HG03135 (cell line): ENCODE measurements at regions not wholly inside any gene's neighbourhood (a gene's known extent, or its start where the extent isn't known, plus 50 kb on each side); places are given as distances from the start of the nearest gene placed in this dataset.

ENCODE experiments used
- ATAC-seq: cut with Tn5 transposase; IDR thresholded peaks from one replicate; pipeline ENCODE4 v1.9.1; 2021; ENCODE audit warnings: mild to moderate bottlenecking, moderate library complexity; ENCODE audit not compliant: unreplicated experiment

DNA sequence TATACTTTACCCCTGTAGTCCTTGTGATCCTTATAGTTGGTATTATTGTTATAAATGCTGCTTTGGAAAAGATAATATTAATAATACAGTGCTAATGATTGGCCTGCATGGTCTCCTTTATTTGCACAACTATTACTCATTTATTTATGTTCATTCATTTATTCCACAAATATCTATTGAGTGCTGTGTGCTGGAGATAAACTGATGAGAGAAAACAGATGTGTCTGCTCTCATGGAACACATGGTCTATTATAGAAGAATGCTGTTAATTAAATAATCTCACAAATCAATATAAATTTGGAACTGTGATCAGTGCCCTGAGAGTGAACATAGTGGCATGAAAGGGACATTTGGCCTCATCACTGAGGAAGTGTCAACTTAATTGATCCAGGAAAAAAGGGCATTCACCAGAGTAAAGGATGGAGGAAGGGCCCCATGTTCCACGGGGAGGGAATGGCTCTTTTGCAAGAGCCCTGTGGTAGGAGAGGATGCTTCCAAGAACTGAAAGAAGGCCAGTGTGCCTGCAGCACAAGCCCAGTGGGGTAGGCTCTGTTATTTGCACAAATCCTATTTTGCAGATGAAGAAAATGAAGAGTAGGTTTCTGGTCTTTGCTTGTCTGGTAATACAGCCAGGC lies 91.5 kb upstream of the STK39 start:
- ATAC-seq: no peak

DNA sequence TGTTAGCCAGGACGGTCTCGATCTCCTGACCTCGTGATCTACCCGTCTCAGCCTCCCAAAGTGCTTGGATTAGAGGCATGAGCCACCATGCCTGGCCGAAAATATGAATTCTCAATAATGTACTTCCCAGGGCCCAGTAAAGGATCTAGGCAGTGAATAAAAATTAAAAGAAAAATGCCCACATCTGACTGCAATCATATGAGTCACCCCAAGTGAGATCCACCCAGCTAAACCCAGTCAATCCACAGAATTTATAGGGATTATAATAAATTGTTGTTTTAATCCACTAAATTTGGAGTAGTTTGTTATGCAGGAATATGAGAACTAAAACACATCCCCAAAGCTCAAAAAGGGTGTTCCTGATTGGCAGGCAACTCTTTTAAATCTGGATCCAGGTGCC lies 93.5 kb upstream of the STK39 start:
- no peak for ATAC-seq

DNA sequence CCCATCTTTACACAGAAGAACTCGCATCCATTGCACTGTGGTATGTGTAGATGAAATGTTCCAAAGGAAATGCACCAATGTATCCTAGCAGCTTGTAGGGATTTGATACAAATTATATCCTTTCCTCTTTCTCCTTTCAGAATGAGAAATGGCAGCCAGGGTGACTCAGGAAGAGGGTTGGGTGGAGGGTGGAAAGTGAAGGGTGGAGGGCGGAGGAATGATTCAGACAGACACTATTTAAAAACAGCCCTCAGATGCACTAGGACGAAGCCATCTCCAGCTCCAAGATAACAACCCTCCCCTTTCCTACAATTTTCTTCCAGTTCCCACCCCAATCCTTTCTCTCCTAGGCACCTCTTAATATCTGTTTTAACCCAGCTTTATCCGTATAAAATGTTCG lies 96.2 kb upstream of the STK39 start:
- ATAC-seq: no peak

DNA sequence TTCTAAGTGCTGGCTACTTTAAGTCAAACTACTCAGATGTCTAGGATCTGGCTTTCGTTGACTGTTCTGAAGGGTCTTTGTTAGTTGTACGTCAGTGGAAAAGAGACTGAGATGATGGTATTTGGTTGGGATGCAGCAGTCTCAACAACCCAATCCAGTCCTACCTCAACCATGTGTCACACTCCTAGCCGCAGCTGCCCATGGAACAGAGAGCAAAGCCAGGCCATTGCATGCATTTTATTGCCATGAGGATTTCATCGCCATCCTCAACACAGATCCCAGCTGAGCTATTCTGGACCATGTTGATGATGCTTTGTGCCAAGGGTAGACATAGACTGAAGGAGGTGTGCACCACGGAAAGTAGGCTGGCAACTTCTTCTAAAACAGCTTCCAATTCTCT lies 97.3 kb upstream of the STK39 start:
- ATAC-seq: no peak

DNA sequence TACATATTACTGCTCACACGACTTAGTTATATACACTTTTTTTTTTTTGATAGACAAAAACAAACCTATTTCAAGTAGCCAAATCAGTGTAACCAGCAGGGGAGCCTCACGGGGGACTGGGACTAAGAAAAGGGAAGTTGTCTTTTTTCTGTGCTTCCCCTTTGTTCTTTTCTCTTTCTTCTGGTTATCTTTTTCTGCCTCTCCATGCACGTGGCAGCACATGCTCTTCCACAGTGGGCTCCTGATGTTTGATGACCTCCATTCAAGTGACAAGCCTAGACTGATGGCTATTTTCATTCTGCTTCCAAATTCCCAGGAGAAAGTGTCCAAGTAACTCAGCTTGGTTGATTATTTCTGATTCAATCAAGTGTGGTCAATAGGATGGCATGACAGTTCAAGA lies 98.2 kb upstream of the STK39 start:
- no peak for ATAC-seq

DNA sequence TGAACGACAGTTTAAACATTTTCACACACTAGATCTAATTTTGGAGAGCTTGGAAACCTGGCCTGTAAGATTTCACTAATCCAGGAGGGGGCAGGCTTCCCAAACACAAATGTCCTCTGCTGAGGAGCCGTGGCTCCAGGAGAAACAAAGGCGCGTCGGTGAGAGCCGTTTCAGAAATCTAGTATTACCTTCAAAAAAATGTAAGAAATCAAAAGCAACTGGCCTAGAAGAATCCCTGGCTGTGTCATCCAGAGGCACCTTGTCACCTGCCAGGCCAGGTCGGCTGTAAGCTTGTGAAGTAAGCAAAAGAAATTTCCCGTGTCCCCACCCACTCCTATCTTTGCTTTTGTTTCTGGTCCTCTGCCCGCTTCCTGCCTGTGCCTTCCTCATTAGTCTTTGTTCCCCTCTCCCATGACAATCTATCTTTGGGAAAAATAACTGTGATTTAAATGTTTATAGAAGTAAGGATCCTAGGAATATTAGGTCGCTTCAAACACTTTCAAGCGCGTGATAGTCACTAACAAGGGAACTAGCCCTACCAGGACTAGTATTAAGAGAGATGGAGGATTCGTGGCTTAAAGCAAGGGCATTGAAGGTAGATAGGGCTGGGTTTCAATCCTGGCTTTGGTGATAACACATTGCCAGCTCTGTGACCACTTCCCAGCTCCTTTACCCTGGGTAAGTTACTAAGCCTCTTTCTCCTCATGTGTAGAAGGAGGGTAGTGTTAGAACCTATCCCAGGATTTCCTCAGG lies 99.5 kb upstream of the STK39 start:
- ATAC-seq: peak; percentile 80

DNA sequence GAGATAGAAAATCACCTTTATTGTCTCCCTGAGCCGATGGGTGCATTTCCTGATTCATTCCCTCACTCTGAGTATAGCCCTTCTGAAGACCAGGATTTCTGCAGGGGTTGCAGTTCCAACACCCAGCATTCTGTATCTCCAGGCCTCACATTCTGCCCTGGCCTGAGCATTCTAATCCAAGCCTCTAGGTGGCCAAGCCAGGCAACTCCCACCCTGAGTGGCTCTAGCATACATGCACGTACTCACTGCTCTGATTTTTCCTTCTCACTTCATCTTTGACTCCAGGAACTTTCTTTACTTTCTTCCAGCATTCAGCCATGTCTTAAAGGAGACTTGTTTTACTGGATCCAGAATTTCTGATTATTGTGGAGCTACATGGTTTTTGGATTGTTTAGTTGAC lies 100.7 kb upstream of the STK39 start:
- ATAC-seq: peak; percentile 60

DNA sequence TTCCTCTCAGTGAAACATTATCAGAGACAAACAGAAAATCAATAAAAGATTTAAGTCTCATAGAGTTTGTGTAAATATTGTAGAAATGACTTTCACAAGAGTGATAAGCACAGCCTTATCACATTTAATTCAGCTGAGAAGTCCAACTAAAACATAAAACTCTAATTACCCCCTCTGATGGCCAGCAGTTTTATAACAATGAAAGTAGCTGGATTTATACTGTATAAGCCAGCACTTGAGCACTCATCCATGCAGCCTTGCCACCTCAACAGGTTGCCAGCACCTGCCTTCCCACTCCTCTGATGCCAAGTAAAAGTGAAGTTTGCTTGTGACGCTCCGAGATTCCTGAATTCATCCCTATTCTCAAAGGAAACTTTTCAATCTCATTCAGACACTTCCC lies 103.0 kb upstream of the STK39 start:
- no peak for ATAC-seq

DNA sequence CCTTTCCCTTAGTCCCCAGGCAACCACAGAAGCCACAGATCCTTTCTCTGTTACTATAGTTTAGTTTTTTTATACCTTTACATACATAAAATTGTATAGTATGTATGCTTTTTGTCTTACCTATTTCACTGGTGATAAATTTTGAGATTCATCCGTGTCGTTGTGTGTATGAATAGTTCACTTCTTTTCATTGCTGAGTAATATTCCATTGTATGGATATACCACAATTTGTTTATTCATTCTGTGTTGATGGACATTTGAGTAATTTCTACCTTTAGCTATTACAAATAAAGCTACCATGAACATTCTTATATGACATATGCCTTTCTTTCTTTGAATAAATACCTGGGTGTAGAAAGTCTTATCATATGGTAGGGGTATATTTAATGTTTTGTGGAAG lies 102.8 kb upstream of the CERS6 start:
- ATAC-seq: no peak

DNA sequence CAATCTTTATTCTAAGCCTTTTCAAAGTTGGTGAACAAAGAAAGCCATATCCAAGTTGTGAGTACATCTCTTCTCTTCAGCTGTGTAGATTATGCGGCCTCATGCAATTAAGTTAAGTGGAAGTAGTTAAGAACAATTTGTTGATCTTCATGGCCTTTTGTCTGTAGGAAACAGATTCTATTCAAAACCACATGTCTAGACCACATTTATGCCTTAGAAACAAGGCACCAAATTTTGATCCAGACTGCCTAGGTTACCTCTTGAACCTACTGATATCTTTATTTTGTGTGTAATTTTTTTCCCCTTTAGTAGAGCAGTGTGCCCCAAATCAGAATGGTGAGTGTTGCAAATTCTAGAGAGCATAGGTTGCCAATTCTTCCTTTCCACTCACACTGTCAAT lies 101.6 kb upstream of the CERS6 start:
- ATAC-seq: no peak

DNA sequence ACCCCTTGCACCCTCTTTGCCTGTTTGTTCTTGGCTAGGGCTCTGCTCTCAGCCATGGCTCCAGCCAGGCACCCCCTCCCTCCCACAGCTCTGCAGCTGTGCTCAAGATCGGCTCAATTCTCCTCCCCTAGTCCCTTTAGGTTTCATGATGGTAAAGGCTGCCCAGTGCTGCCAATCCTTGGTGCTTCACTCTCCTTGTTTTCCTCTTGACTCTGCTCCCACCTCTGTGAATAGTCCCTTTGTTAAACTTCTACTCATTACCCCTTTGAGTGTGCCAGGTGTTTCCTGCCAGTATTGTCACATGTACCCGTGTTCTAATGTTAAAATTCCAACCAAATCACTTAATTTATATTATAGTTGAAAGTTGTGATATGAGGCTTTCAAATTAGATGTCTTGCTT lies 101.0 kb upstream of the CERS6 start:
- ATAC-seq: no peak

DNA sequence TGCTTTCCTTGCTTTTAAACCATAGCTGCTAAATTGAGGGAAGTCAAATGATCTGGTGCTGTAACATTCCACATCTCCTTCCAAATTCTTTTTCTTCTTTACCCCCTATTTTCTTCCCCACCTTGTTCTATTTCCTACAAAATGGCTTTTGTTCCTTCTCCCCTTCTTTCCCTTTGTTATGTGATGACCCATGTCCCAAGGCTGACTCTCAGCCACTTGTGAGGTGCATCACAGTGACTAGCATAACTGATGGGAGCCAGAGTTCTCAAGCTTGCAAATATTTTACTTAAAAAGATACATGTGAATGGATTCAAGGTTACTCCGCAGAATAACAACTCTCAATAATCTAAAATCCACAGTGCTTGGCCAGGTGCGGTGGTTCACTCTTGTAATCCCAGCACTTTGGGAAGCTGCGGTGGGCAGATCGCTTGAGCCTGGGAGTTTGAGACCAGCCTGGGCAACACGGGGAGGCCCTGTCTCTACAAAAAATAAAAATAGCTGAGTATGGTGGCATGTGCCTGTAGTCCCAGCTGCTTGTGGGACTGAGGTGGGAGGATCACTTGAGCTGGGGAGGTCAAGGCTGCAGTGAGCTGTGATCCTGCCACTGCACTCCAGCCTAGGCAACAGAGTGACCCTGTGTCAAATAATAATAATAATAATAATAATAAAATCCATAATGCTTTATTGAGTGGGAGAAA lies 100.1 kb upstream of the CERS6 start:
- ATAC-seq: no peak

DNA sequence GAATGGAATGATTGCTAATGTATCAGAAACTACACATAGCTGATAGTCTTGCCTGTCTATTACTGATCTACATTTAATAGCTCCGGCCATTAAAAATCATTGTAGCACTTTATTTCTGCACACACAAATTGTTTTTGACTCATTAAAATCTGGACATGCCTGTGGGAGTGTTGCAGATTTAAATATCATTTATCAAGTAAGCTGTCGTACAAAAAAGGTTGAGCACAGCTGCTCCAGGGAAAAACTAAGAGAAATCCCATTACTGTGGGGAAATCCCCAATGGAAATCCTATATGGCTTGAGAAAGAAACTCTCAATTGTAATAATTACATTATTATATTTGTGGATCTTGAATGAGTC lies 99.6 kb upstream of the CERS6 start:
- ATAC-seq: no peak

DNA sequence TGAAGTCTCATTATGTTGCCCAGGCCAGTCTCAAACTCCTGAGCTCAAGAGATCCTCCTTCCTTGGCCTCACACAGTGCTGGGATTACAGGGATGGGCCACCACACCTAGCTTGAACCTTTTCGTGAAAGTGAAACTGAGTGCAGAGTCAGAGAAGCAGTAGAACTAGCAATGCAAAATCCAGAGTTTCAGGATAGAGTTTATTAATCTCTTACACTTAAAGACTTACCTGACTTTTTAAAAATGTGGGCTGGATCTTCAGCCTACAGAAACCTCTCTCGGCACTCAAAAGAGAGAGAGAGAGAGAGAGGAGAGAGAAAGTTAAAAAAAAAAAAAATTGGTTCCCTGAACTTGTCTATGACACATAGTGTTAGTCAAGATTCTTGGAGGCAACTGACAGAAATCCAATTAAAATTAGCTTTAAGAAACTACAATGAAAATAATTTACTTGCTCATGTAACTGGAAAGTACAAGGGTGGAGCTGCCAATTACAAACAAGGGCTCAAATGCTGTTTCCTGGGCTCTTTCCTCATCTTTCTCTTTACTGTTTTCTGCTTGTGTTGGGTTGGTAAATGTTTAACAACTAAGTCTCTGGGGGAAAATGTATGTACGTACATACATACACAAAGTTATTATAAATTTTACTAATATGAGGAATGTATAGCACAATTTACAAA lies 98.1 kb upstream of the CERS6 start:
- ATAC-seq: peak; percentile 54

DNA sequence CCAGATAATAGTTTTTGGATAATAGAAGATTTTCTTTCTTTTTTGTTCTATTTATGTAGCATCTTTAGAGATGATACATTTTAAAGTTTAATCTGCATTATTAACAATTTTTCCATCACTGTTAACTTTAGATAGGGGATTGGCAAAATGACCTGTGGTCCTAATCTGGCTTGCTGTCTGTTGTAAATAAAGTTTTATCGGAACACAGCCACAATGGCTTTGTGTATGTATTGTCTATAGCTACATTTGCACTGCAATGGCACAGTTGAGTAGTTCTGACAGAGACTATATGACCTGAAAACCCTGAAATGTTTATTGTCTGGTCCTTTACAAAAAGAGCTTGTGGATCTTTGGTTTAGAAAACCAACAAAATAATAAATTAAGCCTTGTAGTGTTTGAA lies 97.0 kb upstream of the CERS6 start:
- no peak for ATAC-seq

DNA sequence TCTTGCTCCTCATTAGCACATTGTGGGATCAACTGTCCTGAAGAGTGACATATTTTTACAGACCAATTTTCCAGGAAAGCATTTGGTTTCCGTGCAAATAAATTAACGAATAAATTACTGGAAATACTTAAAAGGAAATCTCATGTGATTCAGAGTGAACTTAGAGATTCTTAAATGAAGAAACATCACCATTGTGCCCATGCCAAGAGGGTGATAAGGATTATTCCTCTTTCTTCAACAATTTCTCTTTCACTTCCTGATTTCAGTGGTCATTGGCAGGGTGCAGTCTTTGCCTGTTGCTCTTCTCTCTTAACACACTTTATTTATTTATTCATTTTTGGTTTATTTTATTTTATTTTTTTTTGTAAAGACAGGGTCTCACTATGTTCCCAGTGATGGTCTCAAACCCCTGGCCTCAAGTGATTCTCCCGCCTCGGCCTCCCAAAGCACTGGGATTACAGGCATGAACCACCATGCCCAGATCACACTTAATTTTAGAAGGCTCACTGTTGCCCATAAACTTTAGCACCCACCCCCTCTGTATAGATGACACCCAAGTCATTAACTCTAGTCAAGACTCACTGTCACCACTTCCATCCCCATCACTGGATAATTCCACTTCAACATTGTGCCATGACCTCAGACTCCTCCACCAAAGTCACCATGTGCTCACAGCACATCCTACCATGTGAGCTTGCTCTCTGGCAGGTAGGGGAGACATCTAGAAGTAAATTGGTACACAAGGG lies 92.6 kb upstream of the CERS6 start:
- peak; percentile 58 for ATAC-seq

DNA sequence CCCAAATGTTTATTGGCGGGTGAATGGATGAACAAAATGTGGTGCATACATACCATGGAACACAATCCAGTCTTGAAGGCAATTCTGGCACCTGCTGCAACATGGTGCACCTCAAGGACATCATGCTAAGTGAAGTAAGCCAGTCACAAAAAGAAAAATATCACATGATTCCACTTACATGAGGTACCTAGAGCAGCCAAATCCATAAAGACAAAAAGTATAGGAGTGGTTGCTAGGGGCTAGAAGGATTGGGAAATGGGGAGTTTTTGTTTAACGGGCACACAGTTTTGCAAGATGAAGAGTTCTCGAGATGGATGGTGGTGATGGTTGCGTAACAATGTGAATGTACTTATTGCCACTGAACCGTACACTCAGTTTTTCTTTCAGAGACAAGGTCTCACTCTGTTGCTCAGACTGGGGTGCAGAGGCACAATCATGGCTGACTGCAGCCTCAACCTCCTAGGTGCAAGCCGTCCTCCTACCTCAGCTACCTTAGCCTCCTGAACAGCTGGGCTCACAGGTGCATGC lies 90.9 kb upstream of the CERS6 start:
- no peak for ATAC-seq

DNA sequence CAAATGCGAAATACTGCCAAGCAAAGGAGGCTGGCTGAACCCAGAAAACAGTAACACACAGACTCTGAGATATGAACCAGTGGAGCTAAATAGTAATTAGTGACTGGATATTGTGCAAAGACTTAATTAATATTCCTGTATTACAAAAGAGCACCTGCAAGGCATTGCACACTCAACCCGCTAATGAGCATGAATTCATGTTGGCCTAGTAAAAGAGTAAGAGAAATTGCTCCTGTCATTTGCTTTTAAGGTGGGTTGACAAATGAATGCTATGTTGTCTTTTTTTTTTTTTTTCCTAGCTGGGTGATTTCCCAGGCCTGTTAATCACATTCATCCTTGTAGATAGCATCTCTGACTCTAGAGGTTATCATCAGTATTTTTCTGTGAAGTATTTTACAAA lies 87.0 kb upstream of the CERS6 start:
- ATAC-seq: no peak

DNA sequence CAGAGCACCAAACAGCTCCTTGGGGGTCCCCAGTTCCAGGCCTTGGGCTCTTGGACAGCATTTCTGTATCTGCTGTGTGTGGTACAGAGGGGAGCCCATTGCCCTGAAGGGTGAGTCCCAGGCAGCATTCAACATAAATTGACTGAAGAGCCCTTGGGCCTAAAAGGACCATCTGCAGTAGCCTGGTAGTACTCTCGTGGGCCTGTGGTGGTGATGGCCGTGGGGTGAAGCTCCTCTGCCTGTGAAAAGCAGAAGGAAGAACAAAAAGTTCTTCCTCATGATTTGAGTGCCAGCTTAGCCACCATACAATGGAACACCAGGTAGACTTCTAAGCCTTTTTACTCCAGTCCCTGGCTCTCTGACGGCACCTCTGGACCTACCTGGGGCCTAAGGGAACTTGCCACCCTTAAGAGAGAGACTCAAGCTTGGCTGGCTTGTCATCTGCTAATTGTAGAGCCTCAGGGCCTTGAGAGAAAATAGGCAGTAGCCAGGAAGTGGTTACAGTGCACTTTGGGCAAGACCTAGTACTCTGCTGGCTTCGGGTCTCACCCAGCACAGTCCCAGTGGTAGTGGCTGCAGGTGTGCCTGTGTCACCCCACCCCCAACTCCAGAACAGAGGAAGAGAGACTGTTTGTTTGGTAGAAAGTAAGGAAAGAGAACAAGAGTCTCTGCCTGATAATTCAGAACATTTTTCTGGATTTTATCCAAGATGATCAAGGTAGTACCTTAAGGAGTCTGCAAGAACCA lies 84.6 kb upstream of the CERS6 start:
- peak; percentile 94 for ATAC-seq

DNA sequence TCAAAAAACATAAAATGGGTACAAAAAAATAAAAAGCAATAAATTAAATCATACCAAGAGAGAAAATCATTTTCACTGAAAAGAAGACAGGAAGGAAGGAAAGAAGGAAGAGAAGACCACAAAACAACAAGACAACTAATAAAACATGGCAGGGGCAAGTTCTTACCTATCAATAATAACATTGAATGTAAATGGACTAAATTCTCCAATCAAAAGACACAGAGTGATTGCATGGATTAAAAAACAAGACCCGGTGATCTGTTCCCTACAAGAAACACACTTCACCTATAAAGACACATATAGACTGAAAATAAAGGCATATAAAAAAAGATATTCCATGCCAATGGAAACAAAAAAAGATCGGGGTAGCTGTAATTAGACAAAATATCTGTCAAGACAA lies 82.6 kb upstream of the CERS6 start:
- ATAC-seq: no peak
